SU-DHL-6 (cell line): ENCODE measurements at regions not wholly inside any gene's neighbourhood (a gene's known extent, or its start where the extent isn't known, plus 50 kb on each side); places are given as distances from the start of the nearest gene placed in this dataset.
"Not testable (repeated sequence)": the region's sequence is repeated elsewhere in the genome, so short reads cannot be mapped to it uniquely, and the experiment has no call there.

Experiments used
- H2AFZ ChIP-seq: fragments of 200-600 bp; sonication (generic); 2 replicates; pipeline ENCODE4 v1.6.1; 2014; ENCODE audit warnings: low read depth, mild to moderate bottlenecking, moderate library complexity, mixed read lengths, antibody characterized with exemption, low read length; ENCODE audit not compliant: severe bottlenecking
- H3F3A ChIP-seq: fragments of 200-600 bp; shearing (Covaris generic); 2 replicates; pipeline ENCODE4 v1.6.0; 2016; ENCODE audit warnings: antibody characterized with exemption, mild to moderate bottlenecking; ENCODE audit not compliant: insufficient read depth
- H3K27ac ChIP-seq: fragments of 200-600 bp; sonication (generic); 2 replicates; pipeline ENCODE4 v1.5.1; 2016; ENCODE audit warnings: low read depth, mild to moderate bottlenecking, low read length, moderate library complexity, mixed read lengths
- H3K27me3 ChIP-seq: fragments of 200-600 bp; sonication (generic), shearing (Covaris generic); 2 replicates; pipeline ENCODE4 v1.6.0; 2014; ENCODE audit warnings: mild to moderate bottlenecking, low read length
- H3K36me3 ChIP-seq: fragments of 200-600 bp; sonication (generic); 2 replicates; pipeline ENCODE4 v1.6.1; 2014; ENCODE audit warnings: mild to moderate bottlenecking, low read length, mixed read lengths
- H3K4me2 ChIP-seq: fragments of 300-600, 200-600 bp; shearing (Covaris generic), sonication (generic); 2 replicates; pipeline ENCODE4 v1.6.0; 2014; ENCODE audit warnings: low read length, low read depth, mild to moderate bottlenecking; ENCODE audit not compliant: poor library complexity, severe bottlenecking
- H3K4me3 ChIP-seq: fragments of 200-600 bp; sonication (generic); 2 replicates; pipeline ENCODE4 v1.5.1; 2014; ENCODE audit warnings: antibody characterized with exemption, low read length, mild to moderate bottlenecking, mixed read lengths; ENCODE audit not compliant: insufficient read depth, poor library complexity, severe bottlenecking
- H3K79me2 ChIP-seq: fragments of 200-600 bp; sonication (generic); 2 replicates; pipeline ENCODE4 v1.6.1; 2014; ENCODE audit warnings: mild to moderate bottlenecking, low read length, moderate library complexity; ENCODE audit not compliant: insufficient read depth
- H3K9ac ChIP-seq: fragments of 200-600 bp; sonication (generic); 2 replicates; pipeline ENCODE4 v1.7.0; 2014; ENCODE audit warnings: mild to moderate bottlenecking, low read length
- H3K9me2 ChIP-seq: fragments of 200-600 bp; sonication (generic); replicated peaks from 2 replicates; pipeline ENCODE4 v1.6.1; 2014; ENCODE audit warnings: low read length; ENCODE audit not compliant: insufficient read depth
- H3K9me3 ChIP-seq: fragments of 200-600 bp; sonication (generic); 2 replicates; pipeline ENCODE4 v1.6.1; 2014; ENCODE audit warnings: low read length, mixed read lengths; ENCODE audit not compliant: insufficient read depth
- H4K20me1 ChIP-seq: fragments of 200-600 bp; sonication (generic); 2 replicates; pipeline ENCODE4 v1.6.1; 2014; ENCODE audit warnings: low read depth, mild to moderate bottlenecking, antibody characterized with exemption, low read length, moderate library complexity, mixed read lengths
- CTCF ChIP-seq: fragments of 200-600 bp; sonication (generic); IDR thresholded peaks from one replicate; pipeline ENCODE4 v1.5.1; 2017; ENCODE audit warnings: antibody characterized with exemption, mild to moderate bottlenecking, low read length, moderate library complexity; ENCODE audit not compliant: insufficient read depth, poor library complexity, severe bottlenecking
- EZH2phosphoT487 ChIP-seq: fragments of 200-600 bp; sonication (generic), shearing (Covaris generic); conservative IDR thresholded peaks from 2 replicates; pipeline ENCODE4 v1.6.1; 2018; ENCODE audit warnings: mild to moderate bottlenecking, antibody characterized with exemption, low read length, moderate library complexity, mixed read lengths

DNA sequence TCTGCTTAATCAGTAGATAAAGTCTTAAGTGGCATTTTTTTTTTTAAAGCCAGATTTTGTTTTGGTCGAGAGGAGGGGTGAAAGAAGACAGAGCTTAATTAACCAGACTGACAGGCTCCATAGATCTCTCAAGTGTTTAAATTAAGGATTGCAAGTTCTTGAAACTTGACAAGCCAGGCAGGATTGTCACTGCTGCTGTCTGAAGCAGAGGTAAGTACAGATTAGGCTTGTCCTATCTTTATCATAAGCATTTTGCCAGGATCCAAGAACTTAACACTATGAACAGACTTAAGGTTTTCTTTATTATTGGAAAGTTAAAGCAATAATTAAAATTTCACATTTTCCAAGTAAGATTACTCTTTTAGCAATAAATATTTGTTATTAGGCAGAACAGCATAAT lies 179.6 kb upstream of the LMO3 start:
- TF ChIP-seq EZH2phosphoT487 (no peak), CTCF (no peak)
- H3K27me3 ChIP-seq, result no peaks in the 10 kb centered on the region
- H2AFZ ChIP-seq, result no peak overlapping the region
- H3K9me2 ChIP-seq, result no peaks in the 10 kb centered on the region
- H3F3A ChIP-seq, result no peaks in the 10 kb centered on the region
- H3K27ac ChIP-seq, result no peak overlapping the region
- H3K36me3 ChIP-seq, result no peaks in the 10 kb centered on the region
- H3K9ac ChIP-seq, result no peak overlapping the region
- no peaks in the 10 kb centered on the region for H3K9me3 ChIP-seq
- H3K79me2 ChIP-seq, result no peaks in the 10 kb centered on the region
- no peak overlapping the region for H3K4me2 ChIP-seq
- H3K4me3 ChIP-seq, result no peak overlapping the region
- no peaks in the 10 kb centered on the region for H4K20me1 ChIP-seq

- not testable (repeated sequence) for H3K9me3 ChIP-seq, H3K9me2 ChIP-seq, H3F3A ChIP-seq, H3K9ac ChIP-seq, H4K20me1 ChIP-seq, H3K79me2 ChIP-seq, H2AFZ ChIP-seq, H3K4me2 ChIP-seq, H3K27me3 ChIP-seq, H3K36me3 ChIP-seq, H3K27ac ChIP-seq, H3K4me3 ChIP-seq
Observed at GRCh38 chr12:16769129-16769528, 163.2 kb upstream of the LMO3 start.

GRCh38 chr12:16766736-16767135 lies 160.8 kb upstream of the LMO3 start:
- Histone ChIP-seq H3F3A (no peaks in the 10 kb centered on the region), H3K27me3 (no peaks in the 10 kb centered on the region), H3K9me3 (no peaks in the 10 kb centered on the region), H3K36me3 (no peaks in the 10 kb centered on the region), H3K27ac (no peak overlapping the region), H4K20me1 (no peaks in the 10 kb centered on the region), H3K79me2 (no peaks in the 10 kb centered on the region), H2AFZ (no peak overlapping the region), H3K9ac (no peak overlapping the region), H3K4me2 (no peak overlapping the region), H3K9me2 (no peaks in the 10 kb centered on the region), H3K4me3 (no peak overlapping the region)
- no peak for TF ChIP-seq CTCF

- Histone ChIP-seq H3K4me2 (no peak overlapping the region), H3K27ac (no peak overlapping the region), H3K36me3 (no peaks in the 10 kb centered on the region), H3K9me2 (no peaks in the 10 kb centered on the region), H3K9me3 (no peaks in the 10 kb centered on the region), H3K27me3 (no peaks in the 10 kb centered on the region), H3K4me3 (no peak overlapping the region), H3K79me2 (no peaks in the 10 kb centered on the region), H3K9ac (no peak overlapping the region), H3F3A (no peaks in the 10 kb centered on the region), H2AFZ (no peak overlapping the region), H4K20me1 (no peaks in the 10 kb centered on the region)
- TF ChIP-seq EZH2phosphoT487, result no peak
- TF ChIP-seq CTCF, result no peak
Observed at GRCh38 chr12:16763901-16764300, 157.9 kb upstream of the LMO3 start.
